Transverse colon (tissue), 3 donors: ENCODE measurements at regions not wholly inside any gene's neighbourhood (a gene's known extent, or its start where the extent isn't known, plus 50 kb on each side); places are given as distances from the start of the nearest gene placed in this dataset.

Source experiments
- CTCF ChIP-seq, 5 experiments: fragments of 200-600 bp in 3 of 5; fragments of 450-650 bp in 2 of 5; sonication (generic) in 3 of 5; IDR thresholded peaks; 1 replicate in 2 of 5; 2 replicates in 3 of 5; pipeline ENCODE4 v1.5.1; 2016 to 2017; ENCODE audit warnings: antibody characterized with exemption in 5 of 5, inconsistent platforms in 3 of 5, mild to moderate bottlenecking in 2 of 5, moderate library complexity in 1 of 5
- EP300 ChIP-seq: sonication (generic); formaldehyde crosslinking; IDR thresholded peaks from one replicate; pipeline ENCODE4 v1.6.1; 2017; ENCODE audit warnings: antibody characterized with exemption, low read depth

- no peak for TF ChIP-seq CTCF (IDR thresholded peaks at IDR 0.05)
- no peak for TF ChIP-seq EP300
Measured at GRCh38 chr7:155874411-155874810, 62.1 kb upstream of the SHH start.
